Smooth muscle cell (in vitro differentiated cells): ENCODE measurements at regions not wholly inside any gene's neighbourhood (a gene's known extent, or its start where the extent isn't known, plus 50 kb on each side); places are given as distances from the start of the nearest gene placed in this dataset.

Experiments used
- DNase-seq: peaks from one replicate; lab custom pipeline; 2025; ENCODE audit not compliant: unreplicated experiment; lab: John Stamatoyannopoulos, UW
- H2AFZ ChIP-seq: fragments of 200-600 bp; sonication (generic); 2 replicates; pipeline ENCODE4 v1.6.0; 2016; ENCODE audit warnings: antibody characterized with exemption, low read depth, mild to moderate bottlenecking
- H3F3A ChIP-seq: fragments of 200-600 bp; sonication (generic); 2 replicates; pipeline ENCODE4 v1.6.0; 2017; ENCODE audit warnings: antibody characterized with exemption, low read depth
- H3K27ac ChIP-seq: fragments of 200-600 bp; sonication (generic); 2 replicates; pipeline ENCODE4 v1.5.1; 2016; ENCODE audit warnings: low read depth, mild to moderate bottlenecking
- H3K27me3 ChIP-seq: fragments of 200-600 bp; sonication (generic); 2 replicates; pipeline ENCODE4 v1.6.1; 2016; ENCODE audit warnings: low read depth, mild to moderate bottlenecking
- H3K36me3 ChIP-seq: fragments of 200-600 bp; sonication (generic); 2 replicates; pipeline ENCODE4 v1.5.1; 2016; ENCODE audit warnings: low read depth
- H3K4me1 ChIP-seq: fragments of 200-600 bp; sonication (generic); 2 replicates; pipeline ENCODE4 v1.5.1; 2016; ENCODE audit warnings: low read depth
- H3K4me2 ChIP-seq: fragments of 200-600 bp; sonication (generic); 2 replicates; pipeline ENCODE4 v1.6.0; 2016; ENCODE audit warnings: mild to moderate bottlenecking
- H3K4me3 ChIP-seq: fragments of 200-600 bp; sonication (generic); 2 replicates; pipeline ENCODE4 v1.5.1; 2016; ENCODE audit warnings: mild to moderate bottlenecking
- H3K79me2 ChIP-seq: fragments of 200-600 bp; sonication (generic); 2 replicates; pipeline ENCODE4 v1.6.0; 2016; ENCODE audit warnings: low read depth, mild to moderate bottlenecking
- H3K9ac ChIP-seq: fragments of 200-600 bp; sonication (generic); 2 replicates; pipeline ENCODE4 v1.6.0; 2016; ENCODE audit warnings: low read depth
- H3K9me3 ChIP-seq: fragments of 200-600 bp; sonication (generic); replicated peaks from 2 replicates; pipeline ENCODE4 v1.5.1; 2016; ENCODE audit warnings: low read depth
- H4K20me1 ChIP-seq: fragments of 200-600 bp; sonication (generic); 2 replicates; pipeline ENCODE4 v1.6.0; 2016; ENCODE audit warnings: low read depth
- CTCF ChIP-seq: fragments of 200-600 bp; sonication (generic); IDR thresholded peaks from 2 replicates; pipeline ENCODE4 v1.5.1; 2017; ENCODE audit warnings: borderline replicate concordance, mild to moderate bottlenecking, antibody characterized with exemption; ENCODE audit not compliant: insufficient read depth, poor library complexity, severe bottlenecking
- WGBS: methylation state at CpG from one replicate; pipeline ENCODE4 v1.1.7; 2016; ENCODE audit warnings: low lambda C conversion rate; 5-methylcytosine and 5-hydroxymethylcytosine counted together

GRCh38 chr4:11105715-11106114 lies 323.0 kb downstream of the HS3ST1 start:
- Histone ChIP-seq H3K4me3 (no peak overlapping the region), H3K4me1 (no peaks in the 10 kb centered on the region), H3F3A (no peaks in the 10 kb centered on the region), H4K20me1 (no peaks in the 10 kb centered on the region), H3K36me3 (no peaks in the 10 kb centered on the region), H3K4me2 (no peak overlapping the region), H2AFZ (no peak overlapping the region), H3K9ac (no peak overlapping the region), H3K79me2 (no peaks in the 10 kb centered on the region), H3K27ac (peak overlapping the region; percentile 37), H3K27me3 (no peaks in the 10 kb centered on the region), H3K9me3 (no peaks in the 10 kb centered on the region)
- TF ChIP-seq CTCF: no peak
- WGBS: 69% methylated on average over 3 of the region's 3 CpGs
- DNase-seq: no peak

GRCh38 chr4:11098461-11098860 lies 330.2 kb downstream of the HS3ST1 start:
- Histone ChIP-seq H3K4me1 (no peaks in the 10 kb centered on the region), H3K9ac (no peak overlapping the region), H3F3A (no peaks in the 10 kb centered on the region), H3K9me3 (no peaks in the 10 kb centered on the region), H4K20me1 (no peaks in the 10 kb centered on the region), H3K27me3 (no peaks in the 10 kb centered on the region), H3K27ac (no peak overlapping the region), H3K36me3 (no peaks in the 10 kb centered on the region), H3K4me3 (no peak overlapping the region), H3K4me2 (no peak overlapping the region), H2AFZ (no peak overlapping the region), H3K79me2 (no peaks in the 10 kb centered on the region)
- no peak for DNase-seq
- TF ChIP-seq CTCF: no peak
- WGBS: 90% methylated on average over 3 of the region's 3 CpGs

- no peaks in the 10 kb centered on the region for H4K20me1 ChIP-seq
- H3F3A ChIP-seq: no peaks in the 10 kb centered on the region
- H3K27ac ChIP-seq: no peak overlapping the region
- H3K27me3 ChIP-seq: no peaks in the 10 kb centered on the region
- no peak overlapping the region for H2AFZ ChIP-seq
- no peak overlapping the region for H3K4me2 ChIP-seq
- no peak for TF ChIP-seq CTCF
- H3K9ac ChIP-seq: no peak overlapping the region
- no peaks in the 10 kb centered on the region for H3K36me3 ChIP-seq
- no peaks in the 10 kb centered on the region for H3K9me3 ChIP-seq
- no peaks in the 10 kb centered on the region for H3K79me2 ChIP-seq
- DNase-seq: no peak
- H3K4me3 ChIP-seq: no peak overlapping the region
- 94% methylated on average over 2 of the region's 2 CpGs for WGBS
- H3K4me1 ChIP-seq: no peaks in the 10 kb centered on the region
Observed at GRCh38 chr4:11097725-11098124, 331.0 kb downstream of the HS3ST1 start.

GRCh38 chr4:11081006-11081405 lies 347.7 kb downstream of the HS3ST1 start:
- no peak for TF ChIP-seq CTCF
- Histone ChIP-seq H3K27me3 (no peaks in the 10 kb centered on the region), H3K4me2 (no peak overlapping the region), H3F3A (no peaks in the 10 kb centered on the region), H3K36me3 (no peaks in the 10 kb centered on the region), H3K79me2 (peaks cover under 1% of the 10 kb centered on the region), H4K20me1 (no peaks in the 10 kb centered on the region), H3K4me1 (no peaks in the 10 kb centered on the region), H2AFZ (no peak overlapping the region), H3K9ac (no peak overlapping the region), H3K9me3 (no peaks in the 10 kb centered on the region), H3K27ac (no peak overlapping the region), H3K4me3 (no peak overlapping the region)
- DNase-seq: no peak
